Sigmoid colon (tissue), 3 donors: ENCODE measurements at regions not wholly inside any gene's neighbourhood (a gene's known extent, or its start where the extent isn't known, plus 50 kb on each side); places are given as distances from the start of the nearest gene placed in this dataset.

Experiments
- CTCF ChIP-seq, 4 experiments: fragments of 450-650 bp in 3 of 4; fragments of 200-600 bp in 1 of 4; IDR thresholded peaks; one replicate each; pipeline ENCODE4 v1.5.1; 2016 to 2019; ENCODE audit warnings: antibody characterized with exemption in 4 of 4, mild to moderate bottlenecking in 3 of 4, moderate library complexity in 2 of 4
- POLR2A ChIP-seq, 2 donors: fragments of 450-650 bp; IDR thresholded peaks; one replicate each; pipeline ENCODE4 v1.6.1; 2016; ENCODE audit warnings: antibody characterized with exemption in 2 of 2, mild to moderate bottlenecking in 2 of 2, moderate library complexity in 2 of 2

- TF ChIP-seq POLR2A (IDR thresholded peaks at IDR 0.05), result no peak
- no peak for TF ChIP-seq CTCF (IDR thresholded peaks at IDR 0.05)
These were observed 78.4 kb downstream of the POU4F1 start for GRCh38 chr13:78524936-78525335.
